ENCODE measurements at regions not wholly inside any gene's neighbourhood (a gene's known extent, or its start where the extent isn't known, plus 50 kb on each side); places are given as distances from the start of the nearest gene placed in this dataset.

GRCh38 chr1:219670426-219671149, 57.7 kb upstream of the ZC3H11B start:
- peak; percentile 1 to 3 for DNase-seq (ENCODE audit: low read depth in 2 of 2)

- DNase-seq (ENCODE audit: low read depth in 2 of 2) = no peak
These were observed 56.7 kb upstream of the ZC3H11B start for GRCh38 chr1:219669556-219669955.

- DNase-seq (ENCODE audit: low read depth in 2 of 2) = no peak
These were observed 56.1 kb upstream of the ZC3H11B start for GRCh38 chr1:219669042-219669441.

- DNase-seq (ENCODE audit: low read depth in 2 of 2) = no peak
These were observed 55.5 kb upstream of the ZC3H11B start for GRCh38 chr1:219668446-219668845.

- peak in 1 of 2 donors; percentile 8 for DNase-seq (ENCODE audit: low read depth in 2 of 2)
These were observed 53.3 kb upstream of the ZC3H11B start for GRCh38 chr1:219666242-219666641.

GRCh38 chr1:219665089-219665488, 52.2 kb upstream of the ZC3H11B start:
- no peak for DNase-seq (ENCODE audit: low read depth in 2 of 2)

GRCh38 chr1:219664310-219665029, 51.6 kb upstream of the ZC3H11B start:
- no peak for DNase-seq (ENCODE audit: low read depth in 2 of 2)

Data from lung microvascular endothelial cell (primary cell).